H54 (cell line): ENCODE measurements at regions not wholly inside any gene's neighbourhood (a gene's known extent, or its start where the extent isn't known, plus 50 kb on each side); places are given as distances from the start of the nearest gene placed in this dataset.
"Not testable (repeated sequence)": the region's sequence is repeated elsewhere in the genome, so short reads cannot be mapped to it uniquely, and the experiment has no call there.

Source experiments
- DNase-seq: peaks from one replicate; pipeline ENCODE4 v3.0.0; 2011; ENCODE audit warnings: low spot score, mixed read lengths; ENCODE audit not compliant: insufficient read length
- FAIRE-seq: peaks from 3 replicates; lab custom pipeline; 2011; peaks lifted over from hg19 to GRCh38; lab: Jason Lieb, UNC
- POLR2A ChIP-seq: IDR thresholded peaks from 2 replicates; pipeline ENCODE4 v1.6.1; 2011; ENCODE audit warnings: low read depth, mild to moderate bottlenecking, low read length

- TF ChIP-seq POLR2A: no peak
- FAIRE-seq (no peak), DNase-seq (no peak)
Observed at GRCh38 chr13:21291840-21292239, 115.4 kb downstream of the MRPL57 start.

GRCh38 chr13:21296991-21297390 lies 120.5 kb downstream of the MRPL57 start:
- DNase-seq: not testable (repeated sequence)
- peak; percentile 87 for FAIRE-seq

GRCh38 chr13:21297447-21297846 lies 121.0 kb downstream of the MRPL57 start:
- no peak for TF ChIP-seq POLR2A
- no peak for FAIRE-seq
- DNase-seq: no peak

GRCh38 chr13:21297914-21298831 lies 121.7 kb downstream of the MRPL57 start:
- peak; percentile 80 for FAIRE-seq
- DNase-seq: peak; percentile 63
- TF ChIP-seq POLR2A: 0 out of 2 replicates have a peak, but pooled peaks have one; percentile 37

DNA sequence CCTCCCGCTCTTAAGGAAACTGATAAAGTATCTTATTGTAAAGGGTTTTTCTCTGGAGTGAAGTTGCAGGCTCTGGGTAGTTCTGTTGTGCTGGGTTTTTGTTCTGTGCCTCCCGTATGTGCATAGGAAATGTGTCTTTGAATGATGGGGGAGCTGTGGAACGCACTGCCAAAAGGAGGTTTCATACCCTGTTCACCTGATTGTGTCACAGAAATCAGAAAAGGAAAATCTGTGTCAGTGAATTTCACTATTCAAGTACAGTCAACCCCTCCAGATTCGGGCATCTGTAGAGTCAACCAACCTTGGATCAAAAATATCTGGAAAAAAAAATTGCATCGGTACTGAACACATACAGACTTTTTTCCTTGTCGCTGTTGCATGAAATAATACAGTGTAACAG lies 127.8 kb downstream of the MRPL57 start:
- no peak for DNase-seq
- no peak for TF ChIP-seq POLR2A
- FAIRE-seq: no peak

DNA sequence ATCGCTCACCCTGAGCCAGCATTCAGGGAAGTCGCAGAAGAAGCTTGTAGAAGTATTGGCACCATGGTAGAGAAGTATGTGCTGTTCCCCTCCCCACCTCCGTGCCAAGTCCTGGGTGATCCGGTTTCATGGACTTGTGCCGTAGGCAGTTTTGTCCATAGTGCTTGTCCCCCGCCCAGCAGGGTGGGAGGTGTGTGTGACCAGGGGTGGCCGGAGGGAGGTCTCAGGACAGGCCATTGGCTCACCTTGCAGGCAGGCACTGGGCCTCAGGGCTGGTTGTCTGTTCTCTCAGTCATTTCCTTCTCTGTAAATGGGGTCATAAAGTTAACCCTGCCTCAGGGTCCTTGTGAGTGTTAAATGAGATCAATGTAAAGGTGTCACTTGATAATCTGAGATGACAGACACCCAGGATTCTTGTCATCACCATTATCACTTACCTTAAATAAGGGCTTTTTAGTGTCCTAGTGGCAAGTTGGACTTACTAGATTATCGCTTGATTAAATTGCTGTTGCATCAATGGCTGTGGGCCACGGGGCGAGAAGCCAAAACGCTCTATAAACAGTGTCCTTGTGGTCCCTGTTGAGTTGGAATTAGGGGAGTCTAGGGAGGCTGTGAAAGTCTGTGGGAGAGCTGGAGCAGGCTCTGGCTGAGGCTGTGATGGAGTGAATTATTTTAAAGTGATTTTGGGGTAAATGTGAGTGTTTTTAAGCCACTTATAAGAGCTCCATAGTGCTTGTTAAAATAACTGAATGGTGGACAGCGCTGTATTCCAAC lies 130.0 kb downstream of the MRPL57 start:
- not testable (repeated sequence) for FAIRE-seq, DNase-seq

GRCh38 chr13:21307158-21307557 lies 130.7 kb downstream of the MRPL57 start:
- not testable (repeated sequence) for DNase-seq, FAIRE-seq

DNA sequence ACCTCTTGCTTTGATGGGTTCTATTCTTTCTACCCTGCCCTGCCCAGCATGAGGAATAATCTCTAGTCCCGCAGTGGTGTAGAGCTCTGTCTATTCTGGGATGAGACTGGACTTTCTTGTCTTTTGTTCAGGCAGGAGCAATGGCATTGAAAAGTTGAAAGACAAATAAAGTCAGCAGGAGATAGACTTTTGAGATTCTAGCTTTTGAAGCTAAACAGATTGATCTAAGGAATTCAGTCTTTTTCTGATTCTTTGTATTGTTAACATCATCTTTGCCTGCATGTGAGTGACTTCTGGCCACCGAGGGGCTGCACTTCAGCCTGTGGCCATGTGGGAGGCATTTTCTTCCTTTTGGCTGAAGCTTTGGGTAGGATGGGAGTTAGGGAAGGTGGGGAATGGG lies 132.4 kb downstream of the MRPL57 start:
- FAIRE-seq: no peak
- no peak for TF ChIP-seq POLR2A
- no peak for DNase-seq

- DNase-seq (no peak), FAIRE-seq (no peak)
- no peak for TF ChIP-seq POLR2A
Observed at GRCh38 chr13:21309542-21310172, 133.2 kb downstream of the MRPL57 start.

- no peak for TF ChIP-seq POLR2A
- no peak for DNase-seq
- FAIRE-seq: no peak
Observed at GRCh38 chr13:21310220-21310619, 133.8 kb downstream of the MRPL57 start.

- DNase-seq, FAIRE-seq: not testable (repeated sequence)
Observed at GRCh38 chr13:21314976-21315375, 138.5 kb downstream of the MRPL57 start.

DNA sequence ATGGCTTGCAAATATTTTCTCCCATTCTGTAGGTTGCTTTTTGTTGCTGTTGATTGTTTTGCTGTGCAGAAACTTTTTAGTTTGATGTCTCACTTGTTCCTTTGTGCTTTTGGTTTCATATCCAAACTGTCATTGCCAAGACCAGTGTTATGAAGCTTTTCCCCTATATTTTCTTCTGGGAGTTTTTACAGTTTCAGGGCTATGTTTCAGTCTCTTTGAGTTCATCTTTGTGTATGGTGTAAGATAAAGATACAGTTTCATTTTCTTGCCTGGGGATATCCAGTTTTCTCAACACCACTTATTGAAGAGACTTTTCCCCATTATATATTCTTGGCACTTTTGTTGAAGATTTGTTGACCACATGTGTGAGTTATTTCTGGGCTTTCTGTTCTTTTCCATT lies 139.9 kb downstream of the MRPL57 start:
- FAIRE-seq (no peak), DNase-seq (no peak)
- no peak for TF ChIP-seq POLR2A

- TF ChIP-seq POLR2A: no peak
- FAIRE-seq (no peak), DNase-seq (no peak)
Observed at GRCh38 chr13:21318891-21319532, 140.1 kb downstream of the ZDHHC20 start.
